Natural killer cell (primary cell): ENCODE measurements at regions not wholly inside any gene's neighbourhood (a gene's known extent, or its start where the extent isn't known, plus 50 kb on each side); places are given as distances from the start of the nearest gene placed in this dataset.
"Not testable (repeated sequence)": the region's sequence is repeated elsewhere in the genome, so short reads cannot be mapped to it uniquely, and the experiment has no call there.

Experiments
- ATAC-seq, 3 donors: fragments of 150-1000 bp in 2 of 3; fragments of 200-7000 bp in 1 of 3; cut with Tn5 transposase; 1 replicate in 1 of 3; 2 replicates in 2 of 3; pipeline ENCODE4 v1.10.0; 2021; ENCODE audit warnings: mild to moderate bottlenecking in 2 of 3, moderate library complexity in 2 of 3
- DNase-seq, 2 donors: peaks; one replicate each; pipeline versions ENCODE4 v3.0.0 to v3.0.0-alpha.2; 2013 to 2021; ENCODE audit warnings: mixed read lengths in 1 of 2
- H3K27ac ChIP-seq: one replicate; pipeline ENCODE4 v1.5.1; 2013; ENCODE audit warnings: mild to moderate bottlenecking, low read length
- H3K27me3 ChIP-seq: one replicate; pipeline ENCODE4 v1.6.1; 2013; ENCODE audit warnings: low read length; ENCODE audit not compliant: control insufficient read depth, insufficient read depth
- H3K36me3 ChIP-seq: one replicate; pipeline ENCODE4 v1.6.1; 2013; ENCODE audit warnings: low read length; ENCODE audit not compliant: control insufficient read depth, insufficient read depth
- H3K4me1 ChIP-seq: one replicate; pipeline ENCODE4 v1.6.1; 2013; ENCODE audit warnings: low read length; ENCODE audit not compliant: control insufficient read depth, insufficient read depth
- H3K4me3 ChIP-seq: one replicate; pipeline ENCODE4 v1.5.1; 2013; ENCODE audit warnings: low read length
- H3K9me3 ChIP-seq: one replicate; pipeline ENCODE4 v1.6.1; 2013; ENCODE audit warnings: low read length; ENCODE audit not compliant: control insufficient read depth, insufficient read depth
- H3K27ac Mint-ChIP-seq, 2 donors: one replicate each; pipeline ENCODE4 v1.8.0; 2022; ENCODE audit warnings: mild to moderate bottlenecking in 2 of 2, mixed read lengths in 2 of 2, moderate library complexity in 1 of 2
- H3K27me3 Mint-ChIP-seq, 2 donors: one replicate each; pipeline ENCODE4 v1.8.0; 2022; ENCODE audit warnings: low read depth in 2 of 2, mixed read lengths in 2 of 2
- H3K36me3 Mint-ChIP-seq: one replicate; pipeline ENCODE4 v1.8.0; 2022; ENCODE audit warnings: mixed read lengths
- H3K4me1 Mint-ChIP-seq, 2 donors: one replicate each; pipeline ENCODE4 v1.8.0; 2022; ENCODE audit warnings: mixed read lengths in 2 of 2
- H3K4me3 Mint-ChIP-seq: one replicate; pipeline ENCODE4 v1.8.0; 2022; ENCODE audit warnings: mild to moderate bottlenecking, moderate library complexity, mixed read lengths
- H3K9me3 Mint-ChIP-seq, 2 donors: one replicate each; pipeline ENCODE4 v1.8.0; 2022; ENCODE audit warnings: mixed read lengths in 2 of 2
- WGBS: methylation state at CpG from one replicate; pipeline ENCODE4 v1.1.7; 2013; ENCODE audit warnings: missing lambda C conversion rate; ENCODE audit not compliant: insufficient coverage; 5-methylcytosine and 5-hydroxymethylcytosine counted together
- intact Hi-C: fragments of 100-400 bp; cut with micrococcal nuclease; formaldehyde crosslinking; loops from one replicate; pipeline ENCODE4 v1.14.2; 2022
- TF ChIP-seq, protein P1 (sequence below): fragments of 200-600 bp; IDR thresholded peaks from one replicate; pipeline ENCODE4 v1.8.0; 2022; ENCODE audit warnings: antibody characterized with exemption

- H3K4me1 ChIP-seq = peaks cover 8% of the 10 kb centered on the region
Measured at GRCh38 chr6:179340-179950, 112.8 kb upstream of the DUSP22 start.

DNA sequence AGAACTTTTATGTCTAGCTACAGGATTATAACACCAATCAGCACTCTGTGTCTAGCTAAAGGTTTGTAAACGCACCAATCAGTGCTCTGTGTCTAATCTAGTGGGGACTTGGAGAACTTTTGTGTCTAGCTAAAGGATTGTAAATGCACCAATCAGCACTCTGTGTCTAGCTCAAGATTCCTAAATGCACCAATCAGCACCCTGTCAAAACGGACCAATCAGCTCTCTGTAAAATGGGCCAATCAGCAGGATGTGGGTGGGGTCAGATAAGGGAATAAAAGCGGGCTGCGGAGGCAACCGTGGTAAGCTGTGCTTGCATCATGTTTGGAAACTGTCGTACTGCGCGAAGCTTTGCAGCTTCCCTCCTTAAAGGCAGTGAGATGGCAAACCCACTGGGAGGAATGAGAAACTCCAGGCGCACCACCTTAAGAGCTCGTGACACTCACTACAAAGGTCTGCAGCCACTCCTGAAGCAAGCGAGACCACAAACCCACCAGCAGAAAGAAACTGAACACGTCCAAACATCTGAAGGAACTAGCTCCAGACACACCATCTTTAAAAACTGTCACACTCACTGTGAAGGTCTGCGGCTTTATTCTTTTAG is 112.1 kb upstream of the DUSP22 start:
- WGBS = 43% methylated on average over 13 of the region's 13 CpGs
- H3K4me3 ChIP-seq, H3K27ac Mint-ChIP-seq, H3K27me3 ChIP-seq, H3K4me1 ChIP-seq, H3K4me1 Mint-ChIP-seq, H3K36me3 Mint-ChIP-seq, intact Hi-C loops, H3K27ac ChIP-seq, H3K9me3 Mint-ChIP-seq, H3K9me3 ChIP-seq, H3K36me3 ChIP-seq, H3K4me3 Mint-ChIP-seq: not testable (repeated sequence)
- H3K27me3 Mint-ChIP-seq = peaks cover 17 to 24% of the 10 kb centered on the region in 2 donors
- peak in 1 of 2 donors; percentile 33 for DNase-seq
- peak in 1 of 3 donors; percentile 18 for ATAC-seq

More at GRCh38 chr6:179340-179950, 112.8 kb upstream of the DUSP22 start:
- intact Hi-C loops = no loop called here
- H3K36me3 ChIP-seq = no peaks in the 10 kb centered on the region
- H3K4me3 ChIP-seq = no peak overlapping the region
- Mint-ChIP-seq H3K9me3 (no peaks in the 10 kb centered on the region), H3K4me3 (no peak overlapping the region), H3K36me3 (no peaks in the 10 kb centered on the region), H3K27ac (no peak overlapping the region), H3K27me3 (peaks cover 23 to 24% of the 10 kb centered on the region in 2 donors), H3K4me1 (peaks cover 8 to 9% of the 10 kb centered on the region in 2 donors)
- H3K9me3 ChIP-seq = no peaks in the 10 kb centered on the region
- DNase-seq (no peak), ATAC-seq (no peak)
- no peak overlapping the region for H3K27ac ChIP-seq
- TF ChIP-seq, protein P1, sequence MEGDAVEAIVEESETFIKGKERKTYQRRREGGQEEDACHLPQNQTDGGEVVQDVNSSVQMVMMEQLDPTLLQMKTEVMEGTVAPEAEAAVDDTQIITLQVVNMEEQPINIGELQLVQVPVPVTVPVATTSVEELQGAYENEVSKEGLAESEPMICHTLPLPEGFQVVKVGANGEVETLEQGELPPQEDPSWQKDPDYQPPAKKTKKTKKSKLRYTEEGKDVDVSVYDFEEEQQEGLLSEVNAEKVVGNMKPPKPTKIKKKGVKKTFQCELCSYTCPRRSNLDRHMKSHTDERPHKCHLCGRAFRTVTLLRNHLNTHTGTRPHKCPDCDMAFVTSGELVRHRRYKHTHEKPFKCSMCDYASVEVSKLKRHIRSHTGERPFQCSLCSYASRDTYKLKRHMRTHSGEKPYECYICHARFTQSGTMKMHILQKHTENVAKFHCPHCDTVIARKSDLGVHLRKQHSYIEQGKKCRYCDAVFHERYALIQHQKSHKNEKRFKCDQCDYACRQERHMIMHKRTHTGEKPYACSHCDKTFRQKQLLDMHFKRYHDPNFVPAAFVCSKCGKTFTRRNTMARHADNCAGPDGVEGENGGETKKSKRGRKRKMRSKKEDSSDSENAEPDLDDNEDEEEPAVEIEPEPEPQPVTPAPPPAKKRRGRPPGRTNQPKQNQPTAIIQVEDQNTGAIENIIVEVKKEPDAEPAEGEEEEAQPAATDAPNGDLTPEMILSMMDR = no peak
- WGBS = 96% methylated on average over 29 of the region's 29 CpGs
- no peaks in the 10 kb centered on the region for H3K27me3 ChIP-seq

DNA sequence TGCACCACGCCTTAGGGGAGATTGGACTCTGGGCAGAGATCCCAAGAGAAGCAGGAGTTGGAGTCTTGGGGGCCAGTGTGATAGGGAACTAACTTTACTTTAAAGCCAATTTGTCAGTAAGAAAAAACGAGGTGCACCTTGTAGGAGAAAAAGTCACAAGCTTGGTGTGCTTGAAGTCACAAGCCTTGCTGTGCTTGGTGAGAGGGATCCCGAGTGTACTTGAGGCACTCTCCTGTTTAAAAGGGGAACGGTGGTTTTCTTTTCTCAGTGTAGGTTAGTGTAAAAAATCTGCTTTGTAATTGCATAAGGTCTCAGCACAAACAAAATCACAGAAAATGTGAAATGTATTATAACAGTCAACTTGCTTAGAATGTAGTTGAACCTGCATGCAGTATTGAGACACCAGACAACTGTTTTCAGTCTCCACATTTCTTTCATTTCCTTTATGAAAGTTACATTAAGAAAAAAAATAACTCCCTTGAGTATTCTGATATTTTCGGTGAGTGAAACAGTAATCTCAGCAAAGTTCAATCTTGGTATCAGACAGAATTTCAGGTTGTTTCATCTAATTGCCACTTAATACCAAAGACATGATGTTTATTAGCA is 111.1 kb upstream of the DUSP22 start:
- no peaks in the 10 kb centered on the region for H3K27me3 ChIP-seq
- H3K9me3 ChIP-seq = no peaks in the 10 kb centered on the region
- H3K4me3 ChIP-seq = no peak overlapping the region
- 26% methylated on average over 4 of the region's 5 CpGs for WGBS
- no peak overlapping the region for H3K27ac ChIP-seq
- no peak for ATAC-seq
- no peak for DNase-seq
- no peaks in the 10 kb centered on the region for H3K36me3 ChIP-seq
- Mint-ChIP-seq H3K36me3 (no peaks in the 10 kb centered on the region), H3K4me1 (peaks cover 8 to 9% of the 10 kb centered on the region in 2 donors), H3K9me3 (no peaks in the 10 kb centered on the region), H3K4me3 (no peak overlapping the region), H3K27ac (no peak overlapping the region), H3K27me3 (peaks cover 17 to 24% of the 10 kb centered on the region in 2 donors)
- H3K4me1 ChIP-seq = peaks cover 8% of the 10 kb centered on the region
- intact Hi-C loops = no loop called here
- TF ChIP-seq, protein P1 = no peak

DNA sequence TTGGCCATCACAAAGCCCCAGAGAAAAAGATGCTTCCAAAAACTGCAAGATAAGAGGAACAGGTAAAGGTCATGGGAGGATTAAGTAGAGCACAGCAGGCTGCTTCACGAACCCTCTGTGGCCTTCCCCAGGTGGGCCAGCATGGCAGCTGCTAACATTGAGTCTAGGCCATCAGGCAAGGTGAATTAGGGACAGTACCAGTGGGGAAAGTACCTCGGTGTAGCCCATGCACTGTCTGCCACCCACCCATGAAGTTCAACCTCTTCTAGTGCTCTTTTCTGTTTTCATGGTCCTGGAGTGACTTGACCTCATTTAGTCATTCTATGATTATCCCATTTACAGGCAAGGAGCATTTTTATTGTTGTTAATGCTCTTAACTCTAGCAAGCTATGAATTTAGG is 108.6 kb upstream of the DUSP22 start:
- Mint-ChIP-seq H3K4me3 (no peak overlapping the region), H3K27me3 (peaks cover 6 to 13% of the 10 kb centered on the region in 2 donors), H3K9me3 (no peaks in the 10 kb centered on the region), H3K36me3 (no peaks in the 10 kb centered on the region), H3K27ac (no peak overlapping the region), H3K4me1 (peaks cover 9 to 10% of the 10 kb centered on the region in 2 donors)
- no peaks in the 10 kb centered on the region for H3K27me3 ChIP-seq
- TF ChIP-seq, protein P1 = no peak
- DNase-seq = no peak
- 57% methylated on average over 2 of the region's 2 CpGs for WGBS
- intact Hi-C loops = no loop called here
- no peaks in the 10 kb centered on the region for H3K9me3 ChIP-seq
- no peak overlapping the region for H3K27ac ChIP-seq
- no peaks in the 10 kb centered on the region for H3K36me3 ChIP-seq
- ATAC-seq = no peak
- H3K4me1 ChIP-seq = peaks cover 10% of the 10 kb centered on the region
- H3K4me3 ChIP-seq = no peak overlapping the region
